Kidney epithelial cell (primary cell): ENCODE measurements at regions not wholly inside any gene's neighbourhood (a gene's known extent, or its start where the extent isn't known, plus 50 kb on each side); places are given as distances from the start of the nearest gene placed in this dataset.

Source experiments
- DNase-seq: peaks from one replicate; pipeline ENCODE4 v3.0.0-alpha.2; 2010; ENCODE audit warnings: low read depth
- H3K27me3 ChIP-seq: 2 replicates; pipeline ENCODE4 v1.6.0; 2011; ENCODE audit warnings: low read length; ENCODE audit not compliant: control insufficient read depth, insufficient read depth
- H3K36me3 ChIP-seq: 2 replicates; pipeline ENCODE4 v1.5.1; 2011; ENCODE audit warnings: low read length; ENCODE audit not compliant: control insufficient read depth, insufficient read depth
- H3K4me3 ChIP-seq: 2 replicates; pipeline ENCODE4 v1.5.1; 2011; ENCODE audit warnings: low read depth, mild to moderate bottlenecking, control low read depth, low read length
- TF ChIP-seq, protein P1 (sequence below): IDR thresholded peaks from 2 replicates; pipeline ENCODE4 v1.5.1; 2011; ENCODE audit warnings: mild to moderate bottlenecking, moderate library complexity, low read length, control low read depth, inconsistent platforms; ENCODE audit not compliant: insufficient read depth, poor library complexity, severe bottlenecking

DNA sequence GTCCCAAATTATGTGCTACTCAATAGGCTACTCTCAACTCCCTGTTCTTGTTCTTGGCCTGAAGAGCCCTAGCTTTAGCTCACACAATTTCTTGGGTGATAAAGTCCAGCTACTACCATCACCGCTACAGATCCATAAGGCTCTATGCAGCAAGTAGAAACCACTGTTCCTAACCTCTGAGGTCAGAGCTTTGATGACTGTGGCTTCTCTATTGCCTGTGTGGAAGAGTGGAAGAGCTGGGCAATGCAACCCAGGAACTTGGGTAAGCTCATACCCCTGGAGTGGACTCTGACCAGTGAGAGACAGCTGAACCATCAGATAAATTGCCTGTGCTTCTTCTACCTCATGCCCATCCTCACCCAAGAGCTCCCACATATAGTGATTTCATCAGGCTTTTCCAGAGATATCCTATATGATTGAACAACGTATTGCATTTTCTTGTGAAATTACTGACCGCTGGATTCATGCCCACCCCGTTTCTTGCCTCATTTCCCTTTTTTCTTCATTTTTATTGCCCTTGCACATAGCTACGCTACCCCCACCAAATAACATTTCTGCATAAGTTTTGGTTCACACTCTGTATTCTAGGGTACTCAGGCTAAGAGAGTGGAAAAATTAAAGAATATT lies 172.3 kb upstream of the MBNL1 start:
- no peaks in the 10 kb centered on the region for H3K36me3 ChIP-seq
- TF ChIP-seq, protein P1, sequence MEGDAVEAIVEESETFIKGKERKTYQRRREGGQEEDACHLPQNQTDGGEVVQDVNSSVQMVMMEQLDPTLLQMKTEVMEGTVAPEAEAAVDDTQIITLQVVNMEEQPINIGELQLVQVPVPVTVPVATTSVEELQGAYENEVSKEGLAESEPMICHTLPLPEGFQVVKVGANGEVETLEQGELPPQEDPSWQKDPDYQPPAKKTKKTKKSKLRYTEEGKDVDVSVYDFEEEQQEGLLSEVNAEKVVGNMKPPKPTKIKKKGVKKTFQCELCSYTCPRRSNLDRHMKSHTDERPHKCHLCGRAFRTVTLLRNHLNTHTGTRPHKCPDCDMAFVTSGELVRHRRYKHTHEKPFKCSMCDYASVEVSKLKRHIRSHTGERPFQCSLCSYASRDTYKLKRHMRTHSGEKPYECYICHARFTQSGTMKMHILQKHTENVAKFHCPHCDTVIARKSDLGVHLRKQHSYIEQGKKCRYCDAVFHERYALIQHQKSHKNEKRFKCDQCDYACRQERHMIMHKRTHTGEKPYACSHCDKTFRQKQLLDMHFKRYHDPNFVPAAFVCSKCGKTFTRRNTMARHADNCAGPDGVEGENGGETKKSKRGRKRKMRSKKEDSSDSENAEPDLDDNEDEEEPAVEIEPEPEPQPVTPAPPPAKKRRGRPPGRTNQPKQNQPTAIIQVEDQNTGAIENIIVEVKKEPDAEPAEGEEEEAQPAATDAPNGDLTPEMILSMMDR = no peak
- DNase-seq = no peak
- no peaks in the 10 kb centered on the region for H3K27me3 ChIP-seq
- H3K4me3 ChIP-seq = no peak overlapping the region

GRCh38 chr3:152097120-152097519 lies 171.6 kb upstream of the MBNL1 start:
- DNase-seq = no peak
- H3K4me3 ChIP-seq = no peak overlapping the region
- TF ChIP-seq, protein P1 = no peak
- H3K36me3 ChIP-seq = no peaks in the 10 kb centered on the region
- H3K27me3 ChIP-seq = no peaks in the 10 kb centered on the region

DNA sequence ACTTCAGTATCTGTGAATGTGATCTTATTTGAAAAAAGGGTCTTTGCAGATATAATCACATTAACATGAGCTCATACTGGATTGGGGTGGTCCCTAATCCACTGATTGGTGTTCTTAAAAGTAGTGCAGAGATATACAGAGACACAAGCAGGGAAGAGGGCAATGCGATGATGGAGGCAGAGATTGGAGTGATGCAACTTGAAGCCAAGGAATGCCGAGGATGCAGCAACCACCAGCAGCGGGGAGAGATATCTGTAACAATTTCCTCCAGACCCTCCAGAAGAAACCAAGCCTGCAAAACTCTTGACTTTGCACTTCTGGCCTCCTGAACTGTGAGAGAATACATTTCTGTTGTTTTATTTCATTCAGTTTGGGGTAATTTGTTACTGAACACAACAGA lies 171.0 kb upstream of the MBNL1 start:
- no peak for DNase-seq
- TF ChIP-seq, protein P1 = no peak
- Histone ChIP-seq H3K4me3 (no peak overlapping the region), H3K27me3 (no peaks in the 10 kb centered on the region), H3K36me3 (no peaks in the 10 kb centered on the region)

GRCh38 chr3:152100491-152101132 lies 168.1 kb upstream of the MBNL1 start:
- H3K36me3 ChIP-seq = no peaks in the 10 kb centered on the region
- H3K4me3 ChIP-seq = no peak overlapping the region
- no peak for DNase-seq
- H3K27me3 ChIP-seq = no peaks in the 10 kb centered on the region
- TF ChIP-seq, protein P1 = no peak

- DNase-seq = no peak
- no peak overlapping the region for H3K4me3 ChIP-seq
- H3K27me3 ChIP-seq = no peaks in the 10 kb centered on the region
- no peaks in the 10 kb centered on the region for H3K36me3 ChIP-seq
- TF ChIP-seq, protein P1 = no peak
Measured at GRCh38 chr3:152102410-152102809, 166.3 kb upstream of the MBNL1 start.

- H3K27me3 ChIP-seq = no peaks in the 10 kb centered on the region
- TF ChIP-seq, protein P1 = no peak
- DNase-seq = no peak
- H3K4me3 ChIP-seq = no peak overlapping the region
- H3K36me3 ChIP-seq = no peaks in the 10 kb centered on the region
Measured at GRCh38 chr3:152103257-152103656, 165.5 kb upstream of the MBNL1 start.
